ENCODE measurements at regions not wholly inside any gene's neighbourhood (a gene's known extent, or its start where the extent isn't known, plus 50 kb on each side); places are given as distances from the start of the nearest gene placed in this dataset.

DNA sequence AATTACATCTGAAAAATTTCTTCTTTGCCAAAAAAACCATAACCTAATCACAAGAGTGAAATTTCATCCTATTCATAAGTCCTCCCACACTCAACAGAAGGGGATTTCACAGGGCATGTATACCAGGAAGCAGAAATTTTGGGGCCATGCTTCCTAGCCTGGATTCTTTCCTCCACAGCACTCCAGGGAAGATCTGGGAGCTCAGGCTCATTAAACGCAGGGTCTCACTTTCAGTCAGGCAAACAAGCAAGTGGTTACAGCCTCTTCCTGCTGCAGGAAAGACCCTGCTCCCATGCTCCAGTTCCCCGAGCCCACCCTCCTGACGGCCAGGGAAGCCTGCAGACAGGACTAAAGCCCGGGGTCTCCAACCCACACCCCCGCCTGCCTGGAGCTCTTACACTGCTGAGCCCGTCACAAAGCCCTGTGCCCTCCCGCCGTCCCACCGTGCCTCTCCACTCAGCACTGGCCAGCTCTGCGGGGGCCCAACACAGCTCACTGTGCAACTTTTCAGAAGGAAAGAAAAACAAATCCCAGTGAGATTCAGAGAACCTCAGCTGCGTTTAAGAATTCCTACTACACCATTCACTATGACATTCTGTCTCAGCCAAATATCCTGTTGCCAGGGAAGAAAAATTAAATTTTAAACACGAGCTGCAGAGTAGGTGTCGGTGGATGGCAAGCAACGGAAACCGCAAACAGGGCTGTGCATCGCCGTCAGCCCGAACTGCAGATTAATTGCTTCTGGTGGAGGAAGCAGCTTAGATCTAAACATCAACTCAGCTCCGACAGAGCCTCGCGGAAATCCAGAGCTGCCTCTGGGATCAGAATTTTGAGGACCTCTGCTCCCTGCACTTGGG, 106.7 kb upstream of the SFSWAP start:
- Mint-ChIP-seq H3K4me1 (peaks cover 37 to 78% (median 62%) of the 10 kb centered on the region in 7 donors), H3K36me3 (peaks cover 0 to 20% (median 7%) of the 10 kb centered on the region in 5 donors), H3K4me3 (peak overlapping the region; percentile 78 to 97 (median 86)), H3K27me3 (no peaks in the 10 kb centered on the region), H3K9me3 (peaks cover 0 to 12% (median 5%) of the 10 kb centered on the region in 11 donors), H3K27ac (peak overlapping the region; percentile 86 to 95 (median 90))
- Histone ChIP-seq H3K27me3 (ENCODE audit: control insufficient read depth in 2 of 2, insufficient read depth in 2 of 2, low read length in 2 of 2) (no peaks in the 10 kb centered on the region), H3K36me3 (ENCODE audit: control insufficient read depth in 2 of 3, insufficient read depth in 3 of 3, low read length in 3 of 3) (no peaks in the 10 kb centered on the region), H3K27ac (ENCODE audit: low read depth, low read length) (peak overlapping the region; percentile 34), H3K9me3 (ENCODE audit: control insufficient read depth in 2 of 3, low read length in 3 of 3) (no peaks in the 10 kb centered on the region), H3K4me3 (ENCODE audit: low read length) (peak overlapping the region; percentile 48), H3K4me1 (ENCODE audit: control insufficient read depth in 2 of 2, insufficient read depth in 2 of 2, low read length in 2 of 2) (peaks cover 47 to 57% of the 10 kb centered on the region in 2 donors)
- intact Hi-C loops (cut with micrococcal nuclease), result loop anchor here (5.0 to 10.0 kb wide), 6 partner anchors 69 to 729 kb away; partner anchors contain the start of genes EP400 (in 1 of the 2), RAN (in 1 of the 2) and ULK1 (in 1 of the 2)
- DNase-seq (peak in 7 of 9 donors; percentile 28 to 72 (median 68)), ATAC-seq (peak; percentile 76)
- POLR2A ChIA-PET, result interaction anchor here (0.5 to 2.1 kb wide), 6 partner anchors 17 to 1517 kb away, joined by 4 to 6 read pairs (median 4); partner anchors contain the start of gene SFSWAP
- CTCF ChIA-PET, result no interaction called here

DNA sequence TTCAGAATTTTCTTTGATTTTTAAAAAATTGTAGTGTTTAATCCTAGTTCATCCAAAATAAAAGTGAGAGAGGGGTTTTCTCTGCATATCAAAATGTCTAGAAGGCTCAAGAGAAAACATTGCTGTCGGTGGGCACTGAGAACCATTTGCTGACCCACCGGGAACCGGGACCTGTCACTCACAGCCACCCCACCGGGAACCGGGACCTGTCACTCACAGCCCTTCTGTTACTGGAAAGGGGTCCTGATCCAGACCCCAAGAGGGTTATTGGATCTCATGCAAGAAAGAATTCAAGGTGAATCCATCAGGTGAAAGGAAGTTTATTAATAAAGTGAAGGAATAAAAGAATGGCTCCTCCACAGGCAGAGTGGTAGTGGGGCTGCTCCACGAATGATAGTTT, 106.0 kb upstream of the SFSWAP start:
- Histone ChIP-seq H3K9me3 (ENCODE audit: control insufficient read depth in 2 of 3, low read length in 3 of 3) (no peaks in the 10 kb centered on the region), H3K36me3 (ENCODE audit: control insufficient read depth in 2 of 3, insufficient read depth in 3 of 3, low read length in 3 of 3) (no peaks in the 10 kb centered on the region), H3K27me3 (ENCODE audit: control insufficient read depth in 2 of 2, insufficient read depth in 2 of 2, low read length in 2 of 2) (no peaks in the 10 kb centered on the region), H3K4me3 (ENCODE audit: low read length) (no peak overlapping the region), H3K27ac (ENCODE audit: low read depth, low read length) (no peak overlapping the region), H3K4me1 (ENCODE audit: control insufficient read depth in 2 of 2, insufficient read depth in 2 of 2, low read length in 2 of 2) (peaks cover 50 to 61% of the 10 kb centered on the region in 2 donors)
- Mint-ChIP-seq H3K27ac (peak overlapping the region in 7 of 9 donors; percentile 86 to 95 (median 90)), H3K36me3 (peaks cover 0 to 20% (median 7%) of the 10 kb centered on the region in 5 donors), H3K9me3 (peaks cover 0 to 12% (median 5%) of the 10 kb centered on the region in 11 donors), H3K4me1 (peaks cover 41 to 83% (median 66%) of the 10 kb centered on the region in 7 donors), H3K27me3 (no peaks in the 10 kb centered on the region), H3K4me3 (peak overlapping the region in 9 of 10 donors; percentile 29 to 97 (median 86))
- DNase-seq (no peak), ATAC-seq (no peak)
- POLR2A ChIA-PET, result interaction anchor here (1.0 to 2.1 kb wide), 5 partner anchors 16 to 106 kb away, joined by 4 to 6 read pairs (median 4); partner anchors contain the start of gene SFSWAP
- CTCF ChIA-PET, result no interaction called here
- intact Hi-C loops (cut with micrococcal nuclease), result loop anchor here (5.0 to 10.0 kb wide), 8 partner anchors 70 to 730 kb away; partner anchors contain the start of genes EP400 (in 2 of the 2), RAN (in 1 of the 2) and ULK1 (in 1 of the 2)

DNA sequence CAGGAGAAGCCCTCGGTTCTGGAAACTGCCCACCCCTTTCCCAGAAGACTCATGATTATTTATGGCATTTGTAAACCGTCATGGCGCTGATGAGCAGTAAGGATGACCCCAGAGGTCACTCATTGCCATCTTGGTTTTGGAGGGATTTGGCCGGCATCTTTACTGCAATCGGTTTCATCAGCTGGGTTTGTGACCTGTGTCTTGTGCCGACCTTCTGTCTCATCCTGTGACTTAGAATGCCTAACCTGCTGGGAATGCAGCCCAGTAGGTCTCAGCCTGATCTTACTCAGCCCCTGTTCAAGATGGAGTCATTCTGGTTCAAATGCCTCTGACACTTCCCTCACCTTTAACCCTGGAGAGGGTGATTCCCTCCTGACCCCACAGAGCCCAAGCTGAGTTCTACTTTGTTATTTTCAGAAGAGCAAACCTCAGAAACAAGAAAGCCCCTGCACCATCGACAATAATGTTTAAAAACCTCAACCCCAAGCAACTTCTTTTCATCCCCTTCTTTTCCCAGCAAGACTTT, 105.5 kb upstream of the SFSWAP start:
- Mint-ChIP-seq H3K4me3 (peak overlapping the region; percentile 23 to 97 (median 82)), H3K36me3 (peaks cover 0 to 20% (median 7%) of the 10 kb centered on the region in 5 donors), H3K4me1 (peaks cover 41 to 81% (median 66%) of the 10 kb centered on the region in 7 donors), H3K9me3 (peaks cover 0 to 12% (median 5%) of the 10 kb centered on the region in 11 donors), H3K27ac (peak overlapping the region in 3 of 9 donors; percentile 36 to 90 (median 77)), H3K27me3 (no peaks in the 10 kb centered on the region)
- Histone ChIP-seq H3K4me1 (ENCODE audit: control insufficient read depth in 2 of 2, insufficient read depth in 2 of 2, low read length in 2 of 2) (peaks cover 50 to 61% of the 10 kb centered on the region in 2 donors), H3K27ac (ENCODE audit: low read depth, low read length) (no peak overlapping the region), H3K36me3 (ENCODE audit: control insufficient read depth in 2 of 3, insufficient read depth in 3 of 3, low read length in 3 of 3) (no peaks in the 10 kb centered on the region), H3K4me3 (ENCODE audit: low read length) (no peak overlapping the region), H3K9me3 (ENCODE audit: control insufficient read depth in 2 of 3, low read length in 3 of 3) (no peaks in the 10 kb centered on the region), H3K27me3 (ENCODE audit: control insufficient read depth in 2 of 2, insufficient read depth in 2 of 2, low read length in 2 of 2) (no peaks in the 10 kb centered on the region)
- ChIA-PET POLR2A (interaction anchor here (1.6 to 2.1 kb wide), 2 partner anchors 69 to 104 kb away, joined by 4 to 6 read pairs; no protein-coding TSS in a partner anchor), CTCF (no interaction called here)
- ATAC-seq, result no peak
- no peak for DNase-seq
- intact Hi-C loops (cut with micrococcal nuclease), result loop anchor here (5.0 to 10.0 kb wide), 7 partner anchors 71 to 731 kb away; partner anchors contain the start of genes EP400 (in 2 of the 2), RAN (in 1 of the 2) and ULK1 (in 1 of the 2)

DNA sequence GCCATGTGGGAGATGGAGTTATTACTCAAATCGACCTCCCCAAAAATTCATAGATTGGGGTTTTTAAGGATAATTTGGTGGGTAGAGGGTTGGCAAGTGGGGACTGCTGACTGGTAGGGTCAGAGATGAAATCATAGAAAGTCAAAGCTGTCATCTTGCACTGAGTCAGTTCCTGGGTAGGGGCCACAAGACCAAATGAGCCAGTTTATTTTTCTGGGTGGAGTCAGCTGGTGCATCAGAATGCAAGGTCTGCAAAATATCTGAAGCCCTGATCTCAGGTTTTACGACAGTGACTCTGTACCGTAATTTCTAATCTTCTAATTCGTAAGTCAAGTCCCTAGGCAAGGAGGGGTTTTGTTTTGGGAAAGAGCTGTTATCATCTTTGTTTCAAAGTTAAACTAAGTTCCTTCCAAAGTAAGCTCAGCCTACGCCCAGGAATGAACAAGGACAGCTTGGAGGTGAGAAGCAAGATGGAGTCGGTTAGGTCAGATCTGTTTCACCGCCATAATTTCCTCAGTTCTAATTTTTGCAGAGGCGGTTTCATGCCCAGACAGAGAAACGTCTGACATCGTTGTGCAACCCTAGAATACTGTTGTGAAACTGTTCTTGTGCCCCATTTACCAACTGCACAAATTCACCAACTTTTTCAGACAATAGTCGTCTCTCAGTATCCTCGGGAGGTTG, 104.5 kb upstream of the SFSWAP start:
- Mint-ChIP-seq H3K4me3 (peak overlapping the region in 5 of 10 donors; percentile 7 to 97 (median 68)), H3K36me3 (peaks cover 0 to 20% (median 7%) of the 10 kb centered on the region in 5 donors), H3K27me3 (no peaks in the 10 kb centered on the region), H3K9me3 (peaks cover 0 to 12% (median 5%) of the 10 kb centered on the region in 11 donors), H3K4me1 (peaks cover 41 to 75% (median 65%) of the 10 kb centered on the region in 7 donors), H3K27ac (peak overlapping the region in 4 of 9 donors; percentile 36 to 77 (median 50))
- H3K27ac ChIP-seq (ENCODE audit: low read depth, low read length), result no peak overlapping the region
- H3K27me3 ChIP-seq (ENCODE audit: control insufficient read depth in 2 of 2, insufficient read depth in 2 of 2, low read length in 2 of 2), result no peaks in the 10 kb centered on the region
- no peak for DNase-seq
- H3K4me3 ChIP-seq (ENCODE audit: low read length), result no peak overlapping the region
- no peaks in the 10 kb centered on the region for H3K36me3 ChIP-seq (ENCODE audit: control insufficient read depth in 2 of 3, insufficient read depth in 3 of 3, low read length in 3 of 3)
- no peak for ATAC-seq
- intact Hi-C loops (cut with micrococcal nuclease), result loop anchor here (2.0 to 10.0 kb wide), 8 partner anchors 72 to 732 kb away; partner anchors contain the start of genes EP400 (in 2 of the 2), RAN (in 1 of the 2), SFSWAP (in 1 of the 2) and ULK1 (in 1 of the 2)
- peaks cover 50 to 61% of the 10 kb centered on the region in 2 donors for H3K4me1 ChIP-seq (ENCODE audit: control insufficient read depth in 2 of 2, insufficient read depth in 2 of 2, low read length in 2 of 2)
- ChIA-PET CTCF (no interaction called here), POLR2A (interaction anchor here (2.1 kb wide), 1 partner anchor 103 kb away, joined by 4 read pairs; no protein-coding TSS in a partner anchor)
- no peaks in the 10 kb centered on the region for H3K9me3 ChIP-seq (ENCODE audit: control insufficient read depth in 2 of 3, low read length in 3 of 3)

DNA sequence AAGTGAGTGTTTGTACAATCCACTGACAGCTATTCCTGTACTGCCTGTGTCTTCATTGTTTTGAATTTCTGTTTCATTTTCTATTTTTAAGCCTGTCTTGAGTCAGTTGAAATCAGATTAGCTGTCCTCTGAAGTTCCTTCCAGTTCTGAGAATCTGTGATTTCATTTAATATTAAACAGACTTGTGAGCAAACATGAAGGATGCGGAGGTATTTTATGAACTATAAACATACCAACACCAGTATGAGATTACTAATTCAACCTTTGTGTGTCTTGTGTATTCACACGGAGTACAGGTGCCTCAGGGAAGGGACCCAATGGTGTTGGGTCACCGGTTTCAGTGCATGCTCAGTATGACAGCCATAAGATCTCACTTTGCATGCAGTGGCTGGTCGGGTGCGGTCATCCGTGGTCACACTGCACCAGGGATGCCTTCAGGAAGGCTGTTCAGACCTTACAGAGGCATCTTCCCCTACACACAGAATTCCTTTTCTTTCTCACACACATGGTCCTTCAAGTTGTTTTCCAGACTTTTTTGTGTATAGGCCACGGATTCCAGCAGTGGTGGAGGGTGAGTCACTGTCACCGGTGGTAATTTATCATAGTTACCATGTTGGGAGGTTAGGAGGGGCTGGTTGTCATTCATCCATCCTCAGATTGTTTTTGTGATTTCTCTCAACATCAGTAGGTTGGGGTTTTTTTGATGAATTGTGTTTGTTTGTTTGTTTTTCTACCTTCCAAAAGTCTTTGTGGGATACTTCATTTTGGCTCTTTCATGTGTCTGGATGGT, 103.0 kb upstream of the SFSWAP start:
- no peak overlapping the region for H3K27ac ChIP-seq (ENCODE audit: low read depth, low read length)
- Mint-ChIP-seq H3K27ac (peak overlapping the region in 8 of 9 donors; percentile 31 to 96 (median 60)), H3K36me3 (peaks cover 0 to 20% (median under 1%) of the 10 kb centered on the region in 5 donors), H3K9me3 (peaks cover 0 to 12% (median 4%) of the 10 kb centered on the region in 11 donors), H3K27me3 (no peaks in the 10 kb centered on the region), H3K4me3 (peak overlapping the region in 6 of 10 donors; percentile 22 to 87 (median 52)), H3K4me1 (peaks cover 37 to 67% (median 59%) of the 10 kb centered on the region in 7 donors)
- no peak for ATAC-seq
- H3K4me1 ChIP-seq (ENCODE audit: control insufficient read depth in 2 of 2, insufficient read depth in 2 of 2, low read length in 2 of 2), result peaks cover 49 to 61% of the 10 kb centered on the region in 2 donors
- no peaks in the 10 kb centered on the region for H3K27me3 ChIP-seq (ENCODE audit: control insufficient read depth in 2 of 2, insufficient read depth in 2 of 2, low read length in 2 of 2)
- H3K9me3 ChIP-seq (ENCODE audit: control insufficient read depth in 2 of 3, low read length in 3 of 3), result no peaks in the 10 kb centered on the region
- ChIA-PET CTCF (no interaction called here), POLR2A (no interaction called here)
- H3K4me3 ChIP-seq (ENCODE audit: low read length), result peak overlapping the region; percentile 7
- intact Hi-C loops (cut with micrococcal nuclease), result loop anchor here (2.0 to 10.0 kb wide), 8 partner anchors 73 to 733 kb away; partner anchors contain the start of genes EP400 (in 2 of the 2), SFSWAP (in 2 of the 2), RAN (in 1 of the 2) and ULK1 (in 1 of the 2)
- H3K36me3 ChIP-seq (ENCODE audit: control insufficient read depth in 2 of 3, insufficient read depth in 3 of 3, low read length in 3 of 3), result no peaks in the 10 kb centered on the region
- DNase-seq, result peak in 1 of 9 donors; percentile 29

Data from naive thymus-derived CD4-positive, alpha-beta T cell (primary cell).